ENCODE measurements at regions not wholly inside any gene's neighbourhood (a gene's known extent, or its start where the extent isn't known, plus 50 kb on each side); places are given as distances from the start of the nearest gene placed in this dataset.

- intact Hi-C loops (cut with DNase I), result no loop called here
- no peaks in the 10 kb centered on the region for H3K36me3 ChIP-seq
- H3K4me1 ChIP-seq, result no peaks in the 10 kb centered on the region
- H3K4me3 ChIP-seq, result no peak overlapping the region
- TF ChIP-seq, protein P1, sequence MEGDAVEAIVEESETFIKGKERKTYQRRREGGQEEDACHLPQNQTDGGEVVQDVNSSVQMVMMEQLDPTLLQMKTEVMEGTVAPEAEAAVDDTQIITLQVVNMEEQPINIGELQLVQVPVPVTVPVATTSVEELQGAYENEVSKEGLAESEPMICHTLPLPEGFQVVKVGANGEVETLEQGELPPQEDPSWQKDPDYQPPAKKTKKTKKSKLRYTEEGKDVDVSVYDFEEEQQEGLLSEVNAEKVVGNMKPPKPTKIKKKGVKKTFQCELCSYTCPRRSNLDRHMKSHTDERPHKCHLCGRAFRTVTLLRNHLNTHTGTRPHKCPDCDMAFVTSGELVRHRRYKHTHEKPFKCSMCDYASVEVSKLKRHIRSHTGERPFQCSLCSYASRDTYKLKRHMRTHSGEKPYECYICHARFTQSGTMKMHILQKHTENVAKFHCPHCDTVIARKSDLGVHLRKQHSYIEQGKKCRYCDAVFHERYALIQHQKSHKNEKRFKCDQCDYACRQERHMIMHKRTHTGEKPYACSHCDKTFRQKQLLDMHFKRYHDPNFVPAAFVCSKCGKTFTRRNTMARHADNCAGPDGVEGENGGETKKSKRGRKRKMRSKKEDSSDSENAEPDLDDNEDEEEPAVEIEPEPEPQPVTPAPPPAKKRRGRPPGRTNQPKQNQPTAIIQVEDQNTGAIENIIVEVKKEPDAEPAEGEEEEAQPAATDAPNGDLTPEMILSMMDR (IDR thresholded peaks at IDR 0.05), result no peak
- no peaks in the 10 kb centered on the region for H3K9me3 ChIP-seq
- no peak overlapping the region for H3K27ac ChIP-seq
- DNase-seq, result no peak
- H3K27me3 ChIP-seq (ENCODE audit: low read depth), result no peaks in the 10 kb centered on the region
- ATAC-seq, result no peak
These were observed 102.6 kb upstream of the CTBP2 start for GRCh38 chr10:125262920-125263319.

- ATAC-seq, result no peak
- Histone ChIP-seq H3K27ac (no peak overlapping the region), H3K4me3 (no peak overlapping the region), H3K27me3 (ENCODE audit: low read depth) (no peaks in the 10 kb centered on the region), H3K4me1 (no peaks in the 10 kb centered on the region), H3K9me3 (no peaks in the 10 kb centered on the region), H3K36me3 (no peaks in the 10 kb centered on the region)
- intact Hi-C loops (cut with DNase I), result no loop called here
- DNase-seq, result no peak
- TF ChIP-seq, protein P1 (IDR thresholded peaks at IDR 0.05), result no peak
These were observed 102.0 kb upstream of the CTBP2 start for GRCh38 chr10:125262409-125262808.

GRCh38 chr10:125261491-125262186 is 101.3 kb upstream of the CTBP2 start:
- DNase-seq, result no peak
- Histone ChIP-seq H3K9me3 (no peaks in the 10 kb centered on the region), H3K27ac (no peak overlapping the region), H3K27me3 (ENCODE audit: low read depth) (no peaks in the 10 kb centered on the region), H3K4me3 (no peak overlapping the region), H3K4me1 (no peaks in the 10 kb centered on the region), H3K36me3 (no peaks in the 10 kb centered on the region)
- TF ChIP-seq, protein P1 (IDR thresholded peaks at IDR 0.05), result no peak
- intact Hi-C loops (cut with DNase I), result no loop called here
- ATAC-seq, result no peak

DNA sequence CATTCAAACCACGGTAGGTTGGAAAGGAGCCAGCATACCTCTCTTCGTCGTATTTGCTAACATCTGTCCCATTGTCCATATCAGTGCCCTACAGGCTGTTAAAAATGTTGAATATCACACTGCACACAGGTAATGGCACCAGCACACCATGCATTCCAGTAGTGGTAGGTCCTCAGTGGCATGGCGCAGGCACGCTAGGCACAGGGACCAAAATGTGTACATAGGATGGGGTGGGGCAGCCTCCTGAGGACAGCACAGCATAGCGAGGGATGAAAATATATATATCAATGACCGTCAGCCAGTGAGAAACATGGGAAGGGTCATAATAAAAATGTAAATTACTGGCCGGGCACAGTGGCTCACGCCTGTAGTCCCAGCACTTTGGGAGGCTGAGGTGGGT is 99.9 kb upstream of the CTBP2 start:
- H3K4me1 ChIP-seq, result no peaks in the 10 kb centered on the region
- DNase-seq (no peak), ATAC-seq (no peak)
- H3K4me3 ChIP-seq, result no peak overlapping the region
- intact Hi-C loops (cut with DNase I), result no loop called here
- H3K27ac ChIP-seq, result no peak overlapping the region
- TF ChIP-seq, protein P1 (IDR thresholded peaks at IDR 0.05), result no peak
- H3K27me3 ChIP-seq (ENCODE audit: low read depth), result no peaks in the 10 kb centered on the region
- no peaks in the 10 kb centered on the region for H3K9me3 ChIP-seq
- no peaks in the 10 kb centered on the region for H3K36me3 ChIP-seq

GRCh38 chr10:125259651-125260050 is 99.3 kb upstream of the CTBP2 start:
- Histone ChIP-seq H3K36me3 (no peaks in the 10 kb centered on the region), H3K4me3 (no peak overlapping the region), H3K27ac (no peak overlapping the region), H3K9me3 (no peaks in the 10 kb centered on the region), H3K4me1 (no peaks in the 10 kb centered on the region), H3K27me3 (ENCODE audit: low read depth) (no peaks in the 10 kb centered on the region)
- intact Hi-C loops (cut with DNase I), result no loop called here
- ATAC-seq, result no peak
- TF ChIP-seq, protein P1 (IDR thresholded peaks at IDR 0.05), result no peak
- DNase-seq, result no peak
